Upper lobe of left lung (tissue), 6 donors: ENCODE measurements at regions not wholly inside any gene's neighbourhood (a gene's known extent, or its start where the extent isn't known, plus 50 kb on each side); places are given as distances from the start of the nearest gene placed in this dataset.
"Not testable (repeated sequence)": the region's sequence is repeated elsewhere in the genome, so short reads cannot be mapped to it uniquely, and the experiment has no call there.

Experiments used
- ATAC-seq, 2 donors: fragments of 200-7000 bp; cut with Tn5 transposase; one replicate each; pipeline ENCODE4 v1.9.1; 2022; ENCODE audit warnings: mild to moderate bottlenecking in 2 of 2, moderate library complexity in 2 of 2; ENCODE audit not compliant: low FRiP score in 2 of 2
- DNase-seq, 2 donors: peaks; one replicate each; pipeline ENCODE4 v3.0.0-alpha.2; 2019 to 2020
- H3K27ac ChIP-seq, 4 donors: fragments of 200-600 bp; sonication (generic); one replicate each; pipeline ENCODE4 v1.5.1; 2016 to 2019
- H3K27me3 ChIP-seq, 4 donors: fragments of 200-600 bp; sonication (generic); one replicate each; pipeline ENCODE4 v1.5.1; 2017 to 2019
- H3K36me3 ChIP-seq, 4 donors: fragments of 200-600 bp; sonication (generic); one replicate each; pipeline ENCODE4 v1.5.1; 2016 to 2019
- H3K4me1 ChIP-seq, 4 donors: fragments of 200-600 bp; sonication (generic); one replicate each; pipeline ENCODE4 v1.5.1; 2018 to 2019
- H3K4me3 ChIP-seq, 4 donors: fragments of 200-600 bp; sonication (generic); one replicate each; pipeline ENCODE4 v1.5.1; 2017 to 2019; ENCODE audit warnings: mild to moderate bottlenecking in 2 of 4, moderate library complexity in 1 of 4
- H3K9me3 ChIP-seq, 4 donors: fragments of 200-600 bp; sonication (generic); one replicate each; pipeline ENCODE4 v1.5.1; 2018 to 2019
- EP300 ChIP-seq, 4 donors: sonication (generic); formaldehyde crosslinking; IDR thresholded peaks; one replicate each; pipeline ENCODE4 v1.5.1; 2017; ENCODE audit warnings: antibody characterized with exemption in 4 of 4, control low read depth in 2 of 4
- POLR2A ChIP-seq, 4 donors: fragments of 450-650 bp; IDR thresholded peaks; one replicate each; pipeline ENCODE4 v1.5.1; 2016 to 2017; ENCODE audit warnings: antibody characterized with exemption in 4 of 4, mild to moderate bottlenecking in 2 of 4
- POLR2AphosphoS5 ChIP-seq, 2 donors: sonication (generic); formaldehyde crosslinking; IDR thresholded peaks; one replicate each; pipeline ENCODE4 v1.5.1; 2017; ENCODE audit warnings: antibody characterized with exemption in 2 of 2
- WGBS, 2 donors: methylation state at CpG; one replicate each; pipeline ENCODE4 v1.1.5; 2017 to 2018; 5-methylcytosine and 5-hydroxymethylcytosine counted together
- TF ChIP-seq, protein P1 (sequence below), 6 experiments: fragments of 450-650 bp in 4 of 6; fragments of 200-600 bp in 2 of 6; sonication (generic) in 2 of 6; IDR thresholded peaks; one replicate each; pipeline ENCODE4 v1.5.1; 2016 to 2019; ENCODE audit warnings: antibody characterized with exemption in 6 of 6
- donor health status: DM: no; HTN: no; CAD: no; lungs with moderate emphysema.
- donor health status: DM: no; HTN: yes; CAD: no; lungs with severe emphysema.

- no peaks in the 10 kb centered on the region for H3K36me3 ChIP-seq
- TF ChIP-seq POLR2A (IDR thresholded peaks at IDR 0.05) (no peak), POLR2AphosphoS5 (IDR thresholded peaks at IDR 0.05) (no peak), EP300 (IDR thresholded peaks at IDR 0.05) (no peak)
- TF ChIP-seq, protein P1, sequence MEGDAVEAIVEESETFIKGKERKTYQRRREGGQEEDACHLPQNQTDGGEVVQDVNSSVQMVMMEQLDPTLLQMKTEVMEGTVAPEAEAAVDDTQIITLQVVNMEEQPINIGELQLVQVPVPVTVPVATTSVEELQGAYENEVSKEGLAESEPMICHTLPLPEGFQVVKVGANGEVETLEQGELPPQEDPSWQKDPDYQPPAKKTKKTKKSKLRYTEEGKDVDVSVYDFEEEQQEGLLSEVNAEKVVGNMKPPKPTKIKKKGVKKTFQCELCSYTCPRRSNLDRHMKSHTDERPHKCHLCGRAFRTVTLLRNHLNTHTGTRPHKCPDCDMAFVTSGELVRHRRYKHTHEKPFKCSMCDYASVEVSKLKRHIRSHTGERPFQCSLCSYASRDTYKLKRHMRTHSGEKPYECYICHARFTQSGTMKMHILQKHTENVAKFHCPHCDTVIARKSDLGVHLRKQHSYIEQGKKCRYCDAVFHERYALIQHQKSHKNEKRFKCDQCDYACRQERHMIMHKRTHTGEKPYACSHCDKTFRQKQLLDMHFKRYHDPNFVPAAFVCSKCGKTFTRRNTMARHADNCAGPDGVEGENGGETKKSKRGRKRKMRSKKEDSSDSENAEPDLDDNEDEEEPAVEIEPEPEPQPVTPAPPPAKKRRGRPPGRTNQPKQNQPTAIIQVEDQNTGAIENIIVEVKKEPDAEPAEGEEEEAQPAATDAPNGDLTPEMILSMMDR (IDR thresholded peaks at IDR 0.05): no peak
- ATAC-seq (no peak), DNase-seq (no peak)
- H3K27me3 ChIP-seq: no peaks in the 10 kb centered on the region
- H3K4me1 ChIP-seq: no peaks in the 10 kb centered on the region
- H3K4me3 ChIP-seq: no peak overlapping the region
- H3K9me3 ChIP-seq: no peaks in the 10 kb centered on the region
- H3K27ac ChIP-seq: no peak overlapping the region
These were observed 67.6 kb upstream of the TLL1 start for GRCh38 chr4:165805406-165805805.

- TF ChIP-seq EP300 (IDR thresholded peaks at IDR 0.05): no peak
- no peak for TF ChIP-seq POLR2AphosphoS5 (IDR thresholded peaks at IDR 0.05)
- TF ChIP-seq POLR2A (IDR thresholded peaks at IDR 0.05): no peak
- TF ChIP-seq, protein P1 (IDR thresholded peaks at IDR 0.05): no peak
- no peak overlapping the region for H3K4me3 ChIP-seq
- no peaks in the 10 kb centered on the region for H3K36me3 ChIP-seq
- H3K27me3 ChIP-seq: no peaks in the 10 kb centered on the region
- no peaks in the 10 kb centered on the region for H3K9me3 ChIP-seq
- no peak overlapping the region for H3K27ac ChIP-seq
- H3K4me1 ChIP-seq: no peaks in the 10 kb centered on the region
- ATAC-seq (no peak), DNase-seq (no peak)
These were observed 66.4 kb upstream of the TLL1 start for GRCh38 chr4:165806613-165807012.

GRCh38 chr4:165810726-165811125 is 62.3 kb upstream of the TLL1 start:
- 69 to 78% methylated on average over 2 of the region's 2 CpGs for WGBS, 2 donors
- DNase-seq: no peak
- no peak for ATAC-seq

DNA sequence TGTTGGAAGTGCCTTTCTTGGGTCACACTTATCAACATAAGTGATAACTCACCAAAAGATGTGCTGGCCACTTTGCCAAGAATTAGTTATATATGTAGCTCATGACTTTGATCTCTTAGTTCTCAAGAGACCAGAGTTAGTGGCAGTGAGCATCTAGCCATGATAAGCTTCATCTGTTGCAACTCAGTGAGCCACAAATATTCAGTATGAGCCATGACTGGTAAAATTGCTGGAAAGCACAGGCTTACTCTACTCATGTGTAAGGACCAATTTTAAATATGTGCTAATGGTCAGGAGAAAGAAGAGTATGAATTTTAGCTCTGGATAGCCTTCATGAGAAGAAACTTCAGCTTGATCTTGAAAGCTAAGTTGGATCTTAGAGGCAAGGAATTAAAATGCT is 59.4 kb upstream of the TLL1 start:
- Histone ChIP-seq H3K27me3 (no peaks in the 10 kb centered on the region), H3K4me1 (no peaks in the 10 kb centered on the region), H3K36me3 (no peaks in the 10 kb centered on the region), H3K27ac (no peak overlapping the region), H3K9me3 (no peaks in the 10 kb centered on the region), H3K4me3 (no peak overlapping the region)
- TF ChIP-seq, protein P1 (IDR thresholded peaks at IDR 0.05): no peak
- TF ChIP-seq EP300 (IDR thresholded peaks at IDR 0.05) (no peak), POLR2AphosphoS5 (IDR thresholded peaks at IDR 0.05) (no peak), POLR2A (IDR thresholded peaks at IDR 0.05) (no peak)
- no peak for ATAC-seq
- DNase-seq: no peak

More at GRCh38 chr4:165810726-165811125, 62.3 kb upstream of the TLL1 start:
- Histone ChIP-seq H3K4me1 (no peaks in the 10 kb centered on the region), H3K4me3 (no peak overlapping the region), H3K36me3 (no peaks in the 10 kb centered on the region), H3K27ac (no peak overlapping the region), H3K9me3 (no peaks in the 10 kb centered on the region), H3K27me3 (no peaks in the 10 kb centered on the region)
- TF ChIP-seq, protein P1 (IDR thresholded peaks at IDR 0.05): no peak
- TF ChIP-seq EP300 (IDR thresholded peaks at IDR 0.05) (no peak), POLR2AphosphoS5 (IDR thresholded peaks at IDR 0.05) (no peak), POLR2A (IDR thresholded peaks at IDR 0.05) (no peak)

DNA sequence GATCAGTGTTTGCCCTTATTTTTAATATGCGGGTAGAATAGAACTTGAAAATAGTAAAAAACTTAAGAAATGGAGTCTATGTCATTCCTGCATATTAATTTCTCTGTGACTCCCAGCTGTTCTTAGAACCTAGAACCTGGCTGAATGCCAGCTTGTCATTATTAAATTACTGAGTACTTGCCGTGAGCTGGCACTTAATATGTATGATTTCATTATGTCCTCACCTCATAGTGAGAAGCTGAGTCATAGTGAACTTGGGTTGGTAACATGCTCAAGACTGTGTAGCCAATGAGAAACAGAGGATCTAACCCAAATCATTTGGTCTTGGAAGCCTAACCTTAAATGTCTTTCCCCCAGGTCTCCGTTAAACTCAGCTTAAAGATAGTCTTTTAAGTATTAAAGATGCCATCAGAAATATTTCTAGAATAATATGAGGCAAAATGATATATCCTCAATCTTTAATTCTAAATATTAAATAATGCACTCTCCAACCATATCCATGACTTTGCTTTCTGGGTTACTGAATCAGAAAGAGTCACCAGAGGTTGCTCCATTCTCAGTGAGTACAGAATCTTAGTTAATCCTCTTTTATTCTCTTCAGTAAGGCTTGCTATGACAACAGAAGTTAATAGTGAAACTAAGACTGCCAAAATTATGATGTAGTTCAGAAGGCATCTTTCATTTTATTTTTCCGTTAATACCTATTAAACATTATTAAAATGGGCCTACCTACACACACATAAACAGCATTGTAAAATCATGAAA is 58.6 kb upstream of the TLL1 start:
- no peaks in the 10 kb centered on the region for H3K9me3 ChIP-seq
- ATAC-seq: no peak
- 74 to 80% methylated on average over 4 of the region's 4 CpGs for WGBS, 2 donors
- no peaks in the 10 kb centered on the region for H3K4me1 ChIP-seq
- no peaks in the 10 kb centered on the region for H3K36me3 ChIP-seq
- TF ChIP-seq POLR2A (IDR thresholded peaks at IDR 0.05) (no peak), POLR2AphosphoS5 (IDR thresholded peaks at IDR 0.05) (no peak), EP300 (IDR thresholded peaks at IDR 0.05) (no peak)
- TF ChIP-seq, protein P1 (IDR thresholded peaks at IDR 0.05): no peak
- H3K27me3 ChIP-seq: no peaks in the 10 kb centered on the region
- no peak overlapping the region for H3K4me3 ChIP-seq
- no peak for DNase-seq
- H3K27ac ChIP-seq: no peak overlapping the region

GRCh38 chr4:165819126-165819525 is 53.9 kb upstream of the TLL1 start:
- H3K27ac ChIP-seq, H3K27me3 ChIP-seq, H3K9me3 ChIP-seq, ATAC-seq, H3K4me1 ChIP-seq, H3K36me3 ChIP-seq, H3K4me3 ChIP-seq: not testable (repeated sequence)
- peak in 1 of 2 donors; percentile 24 for DNase-seq
- 89 to 100% methylated on average over 5 to 6 of the region's 6 CpGs for WGBS, 2 donors
